Mesendoderm (in vitro differentiated cells): ENCODE measurements at regions not wholly inside any gene's neighbourhood (a gene's known extent, or its start where the extent isn't known, plus 50 kb on each side); places are given as distances from the start of the nearest gene placed in this dataset.

Source experiments
- DNase-seq: peaks from one replicate; pipeline ENCODE4 v3.0.0; 2013
- H2AK5ac ChIP-seq: 2 replicates; pipeline ENCODE4 v1.6.1; 2013; ENCODE audit warnings: low read length, inconsistent platforms
- H2BK120ac ChIP-seq: 2 replicates; pipeline ENCODE4 v1.6.1; 2013; ENCODE audit warnings: low read depth, mild to moderate bottlenecking, low read length, moderate library complexity, mixed read lengths
- H2BK15ac ChIP-seq: replicated peaks from 2 replicates; pipeline ENCODE4 v1.6.1; 2013; ENCODE audit warnings: low read depth, mild to moderate bottlenecking, moderate library complexity
- H2BK5ac ChIP-seq: 2 replicates; pipeline ENCODE4 v1.6.1; 2013; ENCODE audit warnings: low read length, inconsistent platforms
- H3K18ac ChIP-seq: 2 replicates; pipeline ENCODE4 v1.6.1; 2013; ENCODE audit warnings: mild to moderate bottlenecking, low read length, mixed read lengths
- H3K23ac ChIP-seq: one replicate; pipeline ENCODE4 v1.6.1; 2013; ENCODE audit warnings: low read length
- H3K27ac ChIP-seq: 2 replicates; pipeline ENCODE4 v1.5.1; 2013; ENCODE audit warnings: low read depth, mild to moderate bottlenecking, inconsistent platforms, low read length, moderate library complexity
- H3K27me3 ChIP-seq: 2 replicates; pipeline ENCODE4 v1.6.1; 2013; ENCODE audit warnings: low read length, control low read depth, mild to moderate bottlenecking, inconsistent platforms; ENCODE audit not compliant: insufficient read depth, poor library complexity
- H3K36me3 ChIP-seq: 2 replicates; pipeline ENCODE4 v1.6.1; 2013; ENCODE audit warnings: low read length, inconsistent platforms; ENCODE audit not compliant: control insufficient read depth, insufficient read depth
- H3K4ac ChIP-seq: one replicate; pipeline ENCODE4 v1.6.1; 2013; ENCODE audit warnings: low read depth, mild to moderate bottlenecking, low read length, moderate library complexity
- H3K4me1 ChIP-seq: 2 replicates; pipeline ENCODE4 v1.6.1; 2013; ENCODE audit warnings: low read depth, low read length, inconsistent platforms; ENCODE audit not compliant: control insufficient read depth
- H3K4me2 ChIP-seq: 2 replicates; pipeline ENCODE4 v1.6.1; 2013; ENCODE audit warnings: low read length
- H3K4me3 ChIP-seq: 2 replicates; pipeline ENCODE4 v1.5.1; 2013; ENCODE audit warnings: mild to moderate bottlenecking, low read length
- H3K56ac ChIP-seq: one replicate; pipeline ENCODE4 v1.6.1; 2013; ENCODE audit warnings: low read length
- H3K79me1 ChIP-seq: 2 replicates; pipeline ENCODE4 v1.6.1; 2013; ENCODE audit warnings: low read length, inconsistent platforms
- H3K79me2 ChIP-seq: 2 replicates; pipeline ENCODE4 v1.6.1; 2013; ENCODE audit warnings: mild to moderate bottlenecking, low read length; ENCODE audit not compliant: control insufficient read depth, insufficient read depth
- H3K9ac ChIP-seq: 2 replicates; pipeline ENCODE4 v1.6.1; 2013; ENCODE audit warnings: low read length, inconsistent platforms
- H4K5ac ChIP-seq: one replicate; pipeline ENCODE4 v1.6.1; 2013; ENCODE audit warnings: low read length
- H4K8ac ChIP-seq: one replicate; pipeline ENCODE4 v1.6.1; 2013; ENCODE audit warnings: low read depth, mild to moderate bottlenecking, control low read depth, low read length, moderate library complexity
- WGBS: extraction: QIAGEN DNeasy Blood & Tissue Kit; methylation state at CpG from one replicate; pipeline ENCODE4 v1.1.7; 2013; ENCODE audit warnings: low lambda C conversion rate, missing lambda C conversion rate; ENCODE audit not compliant: insufficient coverage; ENCODE audit errors: extremely low coverage; 5-methylcytosine and 5-hydroxymethylcytosine counted together

GRCh38 chr1:68608289-68608688, 111.4 kb upstream of the DEPDC1 start:
- Histone ChIP-seq H2BK5ac (no peak overlapping the region), H2BK15ac (no peak overlapping the region), H3K4me3 (no peak overlapping the region), H3K27me3 (no peaks in the 10 kb centered on the region), H3K9ac (no peak overlapping the region), H3K4me1 (no peaks in the 10 kb centered on the region), H3K79me1 (no peaks in the 10 kb centered on the region), H3K79me2 (no peaks in the 10 kb centered on the region), H3K36me3 (no peaks in the 10 kb centered on the region), H3K23ac (no peak overlapping the region), H3K18ac (no peak overlapping the region), H2BK120ac (no peak overlapping the region), H4K8ac (no peak overlapping the region), H3K4ac (no peak overlapping the region), H4K5ac (no peak overlapping the region), H2AK5ac (no peak overlapping the region), H3K4me2 (no peak overlapping the region), H3K56ac (no peak overlapping the region), H3K27ac (no peak overlapping the region)
- DNase-seq = no peak
- no CpG with 5 or more reads among the region's 3 CpGs for WGBS

- Histone ChIP-seq H2BK5ac (no peak overlapping the region), H3K79me1 (no peaks in the 10 kb centered on the region), H3K79me2 (no peaks in the 10 kb centered on the region), H3K27me3 (no peaks in the 10 kb centered on the region), H3K18ac (no peak overlapping the region), H4K8ac (no peak overlapping the region), H4K5ac (no peak overlapping the region), H3K4me3 (no peak overlapping the region), H3K36me3 (no peaks in the 10 kb centered on the region), H3K4me1 (no peaks in the 10 kb centered on the region), H3K4ac (no peak overlapping the region), H2AK5ac (no peak overlapping the region), H3K27ac (no peak overlapping the region), H3K9ac (no peak overlapping the region), H2BK120ac (no peak overlapping the region), H3K4me2 (no peak overlapping the region), H3K56ac (no peak overlapping the region), H2BK15ac (no peak overlapping the region), H3K23ac (no peak overlapping the region)
- no peak for DNase-seq
- WGBS = no CpG with 5 or more reads among the region's 4 CpGs
These were observed 118.4 kb upstream of the DEPDC1 start for GRCh38 chr1:68615312-68615711.

- Histone ChIP-seq H3K18ac (no peak overlapping the region), H3K56ac (no peak overlapping the region), H3K36me3 (no peaks in the 10 kb centered on the region), H3K27ac (no peak overlapping the region), H2BK5ac (no peak overlapping the region), H3K27me3 (no peaks in the 10 kb centered on the region), H3K4me1 (no peaks in the 10 kb centered on the region), H4K8ac (no peak overlapping the region), H2BK120ac (no peak overlapping the region), H3K23ac (no peak overlapping the region), H3K4me3 (no peak overlapping the region), H3K4ac (no peak overlapping the region), H3K9ac (no peak overlapping the region), H4K5ac (no peak overlapping the region), H3K79me1 (no peaks in the 10 kb centered on the region), H2BK15ac (no peak overlapping the region), H3K79me2 (no peaks in the 10 kb centered on the region), H2AK5ac (no peak overlapping the region), H3K4me2 (no peak overlapping the region)
- DNase-seq = no peak
- WGBS = no CpG with 5 or more reads among the region's 1 CpG
These were observed 121.1 kb upstream of the DEPDC1 start for GRCh38 chr1:68617942-68618341.

GRCh38 chr1:68620571-68620970, 123.7 kb upstream of the DEPDC1 start:
- Histone ChIP-seq H3K79me2 (no peaks in the 10 kb centered on the region), H3K23ac (no peak overlapping the region), H3K56ac (no peak overlapping the region), H3K27ac (no peak overlapping the region), H3K36me3 (no peaks in the 10 kb centered on the region), H3K4me2 (no peak overlapping the region), H4K8ac (no peak overlapping the region), H4K5ac (no peak overlapping the region), H2BK15ac (no peak overlapping the region), H3K4me1 (no peaks in the 10 kb centered on the region), H3K4me3 (no peak overlapping the region), H3K18ac (no peak overlapping the region), H3K27me3 (no peaks in the 10 kb centered on the region), H2BK5ac (no peak overlapping the region), H3K4ac (no peak overlapping the region), H3K79me1 (no peaks in the 10 kb centered on the region), H2BK120ac (no peak overlapping the region), H2AK5ac (no peak overlapping the region), H3K9ac (no peak overlapping the region)
- no CpG with 5 or more reads among the region's 1 CpG for WGBS
- peak; percentile 23 for DNase-seq

- no peaks in the 10 kb centered on the region for H3K79me1 ChIP-seq
- H3K79me2 ChIP-seq = no peaks in the 10 kb centered on the region
- WGBS = no CpG with 5 or more reads among the region's 2 CpGs
- H3K9ac ChIP-seq = no peak overlapping the region
- no peak overlapping the region for H2AK5ac ChIP-seq
- no peak overlapping the region for H2BK120ac ChIP-seq
- DNase-seq = no peak
- H3K36me3 ChIP-seq = no peaks in the 10 kb centered on the region
- H2BK5ac ChIP-seq = no peak overlapping the region
- H3K27ac ChIP-seq = no peak overlapping the region
- no peaks in the 10 kb centered on the region for H3K27me3 ChIP-seq
- H3K23ac ChIP-seq = no peak overlapping the region
- no peak overlapping the region for H2BK15ac ChIP-seq
- H3K56ac ChIP-seq = no peak overlapping the region
- H3K4me2 ChIP-seq = no peak overlapping the region
- H4K8ac ChIP-seq = no peak overlapping the region
- H3K4me3 ChIP-seq = no peak overlapping the region
- no peak overlapping the region for H4K5ac ChIP-seq
- H3K18ac ChIP-seq = no peak overlapping the region
- H3K4ac ChIP-seq = no peak overlapping the region
- no peaks in the 10 kb centered on the region for H3K4me1 ChIP-seq
These were observed 126.8 kb upstream of the DEPDC1 start for GRCh38 chr1:68623700-68624099.

GRCh38 chr1:68624233-68624632, 127.4 kb upstream of the DEPDC1 start:
- WGBS = no CpG with 5 or more reads among the region's 3 CpGs

More at GRCh38 chr1:68624233-68624632, 127.4 kb upstream of the DEPDC1 start:
- H3K79me1 ChIP-seq = no peaks in the 10 kb centered on the region
- no peak overlapping the region for H2BK5ac ChIP-seq
- H4K5ac ChIP-seq = no peak overlapping the region
- H3K4me1 ChIP-seq = no peaks in the 10 kb centered on the region
- no peak overlapping the region for H3K27ac ChIP-seq
- no peak overlapping the region for H2BK120ac ChIP-seq
- no peak overlapping the region for H2BK15ac ChIP-seq
- no peak overlapping the region for H3K23ac ChIP-seq
- H3K4ac ChIP-seq = no peak overlapping the region
- H3K9ac ChIP-seq = no peak overlapping the region
- DNase-seq = peak; percentile 64
- no peak overlapping the region for H4K8ac ChIP-seq
- H2AK5ac ChIP-seq = no peak overlapping the region
- H3K18ac ChIP-seq = no peak overlapping the region
- no peak overlapping the region for H3K4me3 ChIP-seq
- H3K4me2 ChIP-seq = no peak overlapping the region
- H3K27me3 ChIP-seq = no peaks in the 10 kb centered on the region
- H3K56ac ChIP-seq = no peak overlapping the region
- H3K36me3 ChIP-seq = no peaks in the 10 kb centered on the region
- H3K79me2 ChIP-seq = no peaks in the 10 kb centered on the region
